ENCODE measurements at regions not wholly inside any gene's neighbourhood (a gene's known extent, or its start where the extent isn't known, plus 50 kb on each side); places are given as distances from the start of the nearest gene placed in this dataset.
"Not testable (repeated sequence)": the region's sequence is repeated elsewhere in the genome, so short reads cannot be mapped to it uniquely, and the experiment has no call there.

GRCh38 chr3:177457204-177457603, 259.9 kb upstream of the TBL1XR1 start:
- DNase-seq (ENCODE audit: low spot score): not testable (repeated sequence)

DNA sequence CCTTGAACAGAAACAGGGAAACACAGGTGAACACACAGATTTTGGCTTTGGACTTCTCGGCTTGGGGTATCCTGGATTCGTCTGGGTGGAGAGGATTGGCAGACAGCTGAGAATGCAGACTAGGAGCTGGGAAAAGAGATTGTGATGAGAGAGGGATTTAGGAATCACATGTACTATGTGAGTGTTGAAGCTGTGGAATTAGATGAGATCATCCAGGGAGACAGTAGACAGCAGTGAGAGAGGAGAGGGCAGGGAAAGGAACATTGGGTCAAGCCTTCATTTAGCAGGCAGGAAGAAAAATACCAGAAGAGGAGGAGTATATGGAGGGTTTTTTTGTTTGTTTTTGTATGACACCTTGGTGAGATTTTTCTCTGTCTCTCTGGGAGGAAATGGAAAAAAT, 262.1 kb upstream of the TBL1XR1 start:
- no peak for DNase-seq (ENCODE audit: low spot score)

DNA sequence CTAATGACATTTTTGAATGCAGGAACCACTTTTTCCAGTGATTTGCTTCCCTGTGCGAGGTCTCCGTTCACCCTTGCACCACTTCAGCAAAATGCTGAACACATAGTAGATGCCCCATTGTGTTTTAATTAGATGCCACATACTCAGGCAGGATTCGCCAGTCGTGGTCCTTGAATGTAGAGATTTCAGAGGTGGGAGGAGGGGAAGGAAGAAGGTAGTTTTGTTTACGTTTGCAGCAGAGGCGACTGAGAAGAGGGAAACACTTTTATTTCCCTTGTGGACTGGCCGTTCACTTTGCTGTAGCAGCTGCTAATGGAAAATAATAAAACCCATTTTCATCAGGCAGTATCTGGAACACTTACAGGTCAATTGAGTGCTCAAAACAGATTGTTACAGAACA, 262.8 kb upstream of the TBL1XR1 start:
- no peak for DNase-seq (ENCODE audit: low spot score)

GRCh38 chr3:177461765-177462164, 264.5 kb upstream of the TBL1XR1 start:
- no peak for DNase-seq (ENCODE audit: low spot score)

GRCh38 chr3:177463341-177463740, 266.1 kb upstream of the TBL1XR1 start:
- not testable (repeated sequence) for DNase-seq (ENCODE audit: low spot score)

DNA sequence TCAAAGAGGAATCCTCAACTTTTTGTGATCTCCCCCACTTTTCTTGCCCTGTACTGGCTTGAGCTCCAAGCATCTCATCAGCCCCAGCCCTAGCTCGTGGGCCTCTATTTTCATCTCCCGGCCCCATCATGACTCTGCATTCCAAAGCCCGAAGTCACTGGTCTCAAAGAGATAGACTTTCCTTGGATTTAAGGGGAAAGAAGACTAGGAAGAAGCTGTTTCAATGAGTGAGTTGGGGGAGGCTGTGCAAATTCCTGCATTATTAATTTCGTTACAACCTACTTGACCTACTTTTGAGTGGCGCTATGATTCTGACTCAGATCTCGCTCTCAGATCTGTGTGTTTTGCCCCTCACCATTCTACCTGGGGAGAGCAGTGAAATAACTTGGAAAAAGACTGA, 266.6 kb upstream of the TBL1XR1 start:
- no peak for DNase-seq (ENCODE audit: low spot score)

DNA sequence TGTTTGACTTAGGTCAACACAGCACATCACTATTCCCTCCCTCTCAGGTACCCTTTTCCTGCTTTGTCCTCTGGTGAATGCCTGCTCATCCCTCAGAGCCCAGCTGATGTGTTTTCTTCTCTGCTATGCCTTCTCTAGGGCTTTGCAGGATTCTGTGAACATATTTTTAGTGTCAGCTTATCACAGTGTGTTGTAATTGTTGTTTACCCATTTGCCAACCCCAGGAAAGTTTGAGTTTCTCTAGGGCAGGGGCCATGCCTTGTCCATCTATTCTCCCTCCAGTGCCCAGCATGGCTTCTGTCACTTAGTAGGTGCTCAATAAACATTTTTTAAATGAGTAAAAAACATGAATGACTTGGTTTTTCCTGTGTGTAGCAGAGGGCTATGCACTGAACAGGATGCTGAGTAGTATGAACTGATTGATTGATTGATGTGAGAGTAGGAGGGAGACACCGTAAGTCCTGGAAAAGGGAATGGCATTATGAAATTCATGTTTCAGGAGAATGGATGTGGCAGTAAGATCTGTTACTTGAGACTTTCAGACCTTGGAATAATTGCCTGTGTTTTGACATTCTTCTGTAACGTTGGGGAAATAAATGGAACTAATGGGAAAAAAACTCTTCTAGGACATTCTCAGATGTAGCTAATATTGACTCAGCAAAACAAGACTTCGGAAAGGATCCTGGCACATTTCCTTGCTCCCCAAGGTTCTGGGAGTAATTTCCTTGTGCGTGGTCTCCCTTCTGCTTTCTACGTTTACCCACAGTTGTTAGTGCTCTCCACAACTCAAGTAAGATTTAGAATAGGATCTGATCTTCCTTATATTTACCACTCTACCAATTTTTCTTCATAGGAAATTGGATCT, 267.3 kb upstream of the TBL1XR1 start:
- DNase-seq (ENCODE audit: low spot score): no peak

GRCh38 chr3:177465257-177465642, 268.0 kb upstream of the TBL1XR1 start:
- no peak for DNase-seq (ENCODE audit: low spot score)

GRCh38 chr3:177466074-177466473, 268.8 kb upstream of the TBL1XR1 start:
- DNase-seq (ENCODE audit: low spot score): no peak

DNA sequence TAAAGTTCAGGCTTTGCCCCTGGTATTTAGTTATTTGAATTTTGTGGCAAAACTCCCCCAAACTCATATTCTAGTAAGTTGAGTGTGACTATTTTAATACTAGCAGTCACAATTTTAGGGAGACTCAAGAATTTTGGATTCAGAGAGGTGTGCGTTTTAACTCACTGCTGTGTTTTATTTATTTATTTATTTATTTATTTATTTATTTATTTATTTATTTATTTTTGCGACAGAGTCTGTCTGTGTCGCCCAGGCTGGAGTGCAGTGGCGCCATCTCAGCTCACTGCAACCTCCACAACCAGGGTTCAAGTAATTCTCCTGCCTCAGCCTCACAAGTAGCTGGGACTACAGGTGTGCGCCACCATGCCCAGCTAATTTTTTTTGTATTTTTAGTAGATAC, 269.3 kb upstream of the TBL1XR1 start:
- not testable (repeated sequence) for DNase-seq (ENCODE audit: low spot score)

GRCh38 chr3:177467247-177467985, 270.1 kb upstream of the TBL1XR1 start:
- no peak for DNase-seq (ENCODE audit: low spot score)

DNA sequence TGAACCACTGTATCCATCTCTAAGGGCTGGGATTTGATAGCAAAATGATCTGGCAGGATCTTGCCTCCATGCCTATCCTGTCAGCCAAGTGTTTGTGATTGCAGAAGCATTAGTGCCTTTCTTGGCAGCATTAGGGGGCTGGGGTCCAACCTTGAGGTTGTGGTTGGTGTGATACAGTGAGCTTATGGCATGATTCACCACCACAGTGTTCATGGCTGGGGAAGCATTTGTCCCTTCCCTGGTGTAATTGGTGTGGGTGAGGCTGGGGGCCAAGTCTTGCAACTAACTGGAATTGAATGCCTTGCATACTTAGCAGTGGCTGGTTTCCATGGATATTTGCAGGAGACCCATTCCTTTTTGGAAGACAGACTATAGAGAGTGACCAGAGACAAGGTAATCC, 271.0 kb upstream of the TBL1XR1 start:
- no peak for DNase-seq (ENCODE audit: low spot score)

GRCh38 chr3:177468816-177469215, 271.5 kb upstream of the TBL1XR1 start:
- DNase-seq (ENCODE audit: low spot score): no peak

GRCh38 chr3:177469216-177469615, 271.9 kb upstream of the TBL1XR1 start:
- DNase-seq (ENCODE audit: low spot score): no peak

DNA sequence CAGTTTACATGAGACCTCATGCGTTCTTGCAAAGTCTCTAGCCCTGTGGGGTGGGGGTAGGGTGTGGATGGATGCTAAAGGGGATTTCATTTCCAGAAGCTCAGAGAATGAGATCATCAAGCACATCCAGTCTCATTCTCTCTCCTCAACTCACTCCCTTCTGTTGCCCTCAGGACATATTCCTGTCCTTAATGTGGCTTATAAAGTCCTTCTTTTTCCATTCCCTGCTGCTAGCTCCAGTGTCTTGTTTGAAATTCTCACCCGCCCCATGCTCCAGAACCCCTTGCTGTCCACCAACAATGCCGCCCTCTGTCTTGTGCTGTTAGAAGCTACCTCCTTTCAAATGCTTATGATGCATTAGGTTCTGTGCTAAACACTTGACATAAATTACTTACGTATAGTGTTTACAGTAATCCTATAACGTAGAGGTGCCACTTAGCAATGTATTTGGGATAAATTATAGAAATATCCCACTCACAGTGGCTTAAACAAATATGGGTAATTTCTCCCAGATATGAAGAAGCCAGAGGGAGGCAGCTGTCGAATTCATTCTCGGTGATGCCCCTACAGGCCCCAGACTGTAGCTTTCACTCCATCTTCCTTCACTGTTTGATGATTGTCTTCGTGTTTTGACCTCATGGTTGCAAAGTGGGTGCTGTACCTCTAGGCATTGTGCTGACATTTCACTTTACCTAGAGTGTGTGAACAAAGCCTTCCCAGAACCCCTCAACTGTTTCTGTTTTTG, 273.1 kb upstream of the TBL1XR1 start:
- no peak for DNase-seq (ENCODE audit: low spot score)

GRCh38 chr3:177471733-177472480, 274.6 kb upstream of the TBL1XR1 start:
- no peak for DNase-seq (ENCODE audit: low spot score)

DNA sequence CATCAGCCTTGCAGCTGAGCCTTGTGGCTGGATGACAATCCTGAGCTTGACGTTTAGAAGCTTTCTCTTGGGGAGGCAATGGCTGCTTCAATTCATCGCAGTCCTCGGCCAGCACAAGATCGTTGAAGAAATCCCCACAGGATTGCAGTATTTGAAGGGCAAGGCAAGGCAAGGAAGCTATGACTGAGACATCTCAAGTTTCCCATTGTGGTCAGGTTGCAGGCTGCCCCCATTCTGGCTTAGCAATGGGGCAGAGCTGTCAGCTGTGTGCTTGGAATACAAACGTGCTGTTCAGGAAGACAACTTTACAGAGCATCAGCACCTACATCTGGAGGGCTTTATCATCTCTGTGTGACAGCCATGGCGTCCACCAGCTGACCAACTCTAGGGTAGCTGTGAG, 275.9 kb upstream of the TBL1XR1 start:
- DNase-seq (ENCODE audit: low spot score): no peak

DNA sequence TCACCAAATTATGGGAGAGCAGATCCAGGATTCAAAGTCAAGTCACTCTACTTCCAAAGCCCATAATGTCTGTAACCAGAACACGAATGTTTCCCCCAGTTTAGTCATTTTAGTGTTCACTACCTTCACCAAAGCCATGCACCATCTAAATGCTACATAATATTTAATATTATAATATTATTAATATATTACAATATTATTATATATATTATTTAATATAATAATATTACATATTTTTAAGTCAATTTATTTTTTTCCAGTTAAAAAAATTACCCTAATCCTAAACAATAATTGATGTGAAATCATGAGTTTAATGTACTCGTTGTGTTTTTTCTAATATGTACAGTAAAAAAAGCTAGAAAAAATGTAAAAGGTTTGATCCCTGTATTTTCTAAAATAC, 276.6 kb upstream of the TBL1XR1 start:
- DNase-seq (ENCODE audit: low spot score): no peak

GRCh38 chr3:177474652-177475355, 277.5 kb upstream of the TBL1XR1 start:
- DNase-seq (ENCODE audit: low spot score): no peak

GRCh38 chr3:177475356-177475665, 278.0 kb upstream of the TBL1XR1 start:
- DNase-seq (ENCODE audit: low spot score): no peak

DNA sequence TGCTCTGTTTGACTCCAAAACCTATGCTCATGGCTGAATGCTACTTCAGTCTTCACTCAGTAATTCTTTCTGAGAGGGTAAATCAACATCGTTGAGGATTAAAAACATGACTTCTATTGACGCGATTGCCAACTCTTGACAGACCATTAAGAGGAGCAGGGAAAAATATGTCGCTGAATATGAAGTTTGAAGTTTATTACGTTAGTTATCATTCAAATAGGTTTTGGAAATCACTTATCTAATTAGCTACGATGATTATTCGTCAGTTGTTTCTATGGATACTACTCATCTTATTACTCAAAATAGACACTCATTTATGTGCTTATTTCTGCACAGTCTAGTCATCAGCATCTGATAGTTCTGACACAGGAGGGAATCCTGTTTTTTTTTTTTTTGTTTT, 279.2 kb upstream of the TBL1XR1 start:
- DNase-seq (ENCODE audit: low spot score): no peak

All from iPS-NIHi11 (cell line).